Lower leg skin (tissue), 4 donors: ENCODE measurements at regions not wholly inside any gene's neighbourhood (a gene's known extent, or its start where the extent isn't known, plus 50 kb on each side); places are given as distances from the start of the nearest gene placed in this dataset.

Experiments used
- DNase-seq, 2 donors: peaks; one replicate each; pipeline ENCODE4 v3.0.0-alpha.2; 2019; ENCODE audit warnings: low spot score in 2 of 2
- H3K4me3 ChIP-seq: fragments of 200-600 bp; sonication (generic); 2 replicates; pipeline ENCODE4 v1.5.1; 2017; ENCODE audit warnings: mild to moderate bottlenecking, low read depth; ENCODE audit not compliant: poor library complexity, severe bottlenecking
- CTCF ChIP-seq, 3 donors: fragments of 450-650 bp; IDR thresholded peaks; one replicate each; pipeline ENCODE4 v1.5.1; 2016; ENCODE audit warnings: antibody characterized with exemption in 3 of 3, mild to moderate bottlenecking in 3 of 3, moderate library complexity in 2 of 3
- POLR2A ChIP-seq, 2 donors: fragments of 450-650 bp; IDR thresholded peaks; one replicate each; pipeline ENCODE4 v1.6.1; 2016 to 2017; ENCODE audit warnings: antibody characterized with exemption in 2 of 2, mild to moderate bottlenecking in 1 of 2, moderate library complexity in 1 of 2
- WGBS, 2 donors: methylation state at CpG; one replicate each; pipeline ENCODE4 v1.1.5; 2018; 5-methylcytosine and 5-hydroxymethylcytosine counted together
- intact Hi-C: fragments of 100-400 bp; cut with DNase I; formaldehyde crosslinking; loops from one replicate; pipeline ENCODE4 v1.15.0; 2023; ENCODE audit warnings: low total_unique reads

- 72 to 77% methylated on average over 2 of the region's 2 CpGs for WGBS, 2 donors
- intact Hi-C loops, result no loop called here
- no peak for TF ChIP-seq CTCF (IDR thresholded peaks at IDR 0.05)
- no peak for TF ChIP-seq POLR2A (IDR thresholded peaks at IDR 0.05)
- no peak for DNase-seq
- no peak overlapping the region for H3K4me3 ChIP-seq
Measured at GRCh38 chr6:17182961-17183360, 81.1 kb downstream of the STMND1 start.

GRCh38 chr6:17186925-17187324 is 85.1 kb downstream of the STMND1 start:
- no peak for TF ChIP-seq POLR2A (IDR thresholded peaks at IDR 0.05)
- no peak for TF ChIP-seq CTCF (IDR thresholded peaks at IDR 0.05)
- 85 to 89% methylated on average over 1 of the region's 1 CpG for WGBS, 2 donors
- no peak overlapping the region for H3K4me3 ChIP-seq
- no peak for DNase-seq
- intact Hi-C loops, result no loop called here

DNA sequence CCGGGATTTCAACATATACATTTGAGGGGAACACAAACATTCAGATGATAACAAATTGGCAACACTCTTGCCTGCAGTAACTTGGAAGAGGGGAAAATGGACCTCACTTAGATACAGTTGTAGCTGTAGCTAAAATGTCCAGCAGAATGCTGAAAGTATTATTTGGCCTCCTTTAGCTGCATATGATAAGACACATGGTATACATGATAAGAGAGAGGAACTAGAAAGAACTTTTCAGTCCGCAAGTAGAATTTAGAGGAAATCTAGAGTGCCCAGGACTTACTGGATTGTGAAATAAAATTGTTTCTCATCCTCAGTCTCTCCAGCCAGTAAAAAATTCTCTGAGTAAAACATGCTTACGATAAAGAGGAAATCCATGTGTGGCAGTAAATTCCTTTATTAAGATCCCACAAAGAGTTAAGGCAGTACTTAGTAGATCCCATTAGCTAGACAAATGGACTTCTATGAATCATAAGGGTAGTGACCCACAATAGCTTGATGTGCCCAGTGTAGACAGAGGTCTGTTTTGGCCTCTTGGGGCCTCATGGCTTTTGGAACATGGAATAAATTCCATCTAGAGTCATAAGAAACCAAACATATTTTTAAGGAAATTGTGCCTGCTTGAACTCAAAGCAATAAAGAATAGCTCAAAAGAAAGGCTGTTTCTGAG is 87.9 kb upstream of the RBM24 start:
- H3K4me3 ChIP-seq, result no peak overlapping the region
- no peak for DNase-seq
- WGBS, 2 donors, result 83 to 84% methylated on average over 3 of the region's 3 CpGs
- intact Hi-C loops, result no loop called here
- TF ChIP-seq POLR2A (IDR thresholded peaks at IDR 0.05), result no peak
- TF ChIP-seq CTCF (IDR thresholded peaks at IDR 0.05), result no peak

DNA sequence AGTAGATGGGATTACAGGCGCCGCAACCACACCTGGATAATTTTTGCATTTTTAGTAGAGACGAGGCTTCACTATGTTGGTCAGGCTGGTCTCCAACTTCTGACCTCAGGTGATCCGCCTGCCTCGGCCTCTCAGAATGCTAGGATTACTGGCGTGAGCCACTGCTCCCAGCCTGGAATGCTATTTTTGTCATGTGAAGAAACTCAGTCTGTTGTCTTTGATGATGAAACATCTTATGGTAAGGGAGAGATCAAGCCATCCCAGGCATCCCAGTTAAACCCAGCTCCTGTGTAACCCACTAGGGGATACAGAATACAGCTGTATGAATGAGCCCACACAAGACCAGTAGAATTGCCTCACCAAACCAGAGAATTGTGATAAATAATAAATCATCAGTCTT is 83.6 kb upstream of the RBM24 start:
- intact Hi-C loops, result no loop called here
- DNase-seq, result no peak
- 91 to 94% methylated on average over 6 of the region's 6 CpGs for WGBS, 2 donors
- TF ChIP-seq CTCF (IDR thresholded peaks at IDR 0.05) (no peak), POLR2A (IDR thresholded peaks at IDR 0.05) (no peak)
- no peak overlapping the region for H3K4me3 ChIP-seq

GRCh38 chr6:17200395-17200794 is 80.8 kb upstream of the RBM24 start:
- intact Hi-C loops, result no loop called here
- no peak for DNase-seq
- TF ChIP-seq POLR2A (IDR thresholded peaks at IDR 0.05), result no peak
- no peak for TF ChIP-seq CTCF (IDR thresholded peaks at IDR 0.05)
- WGBS, 2 donors, result 44 to 66% methylated on average over 20 to 33 of the region's 34 CpGs
- no peak overlapping the region for H3K4me3 ChIP-seq

DNA sequence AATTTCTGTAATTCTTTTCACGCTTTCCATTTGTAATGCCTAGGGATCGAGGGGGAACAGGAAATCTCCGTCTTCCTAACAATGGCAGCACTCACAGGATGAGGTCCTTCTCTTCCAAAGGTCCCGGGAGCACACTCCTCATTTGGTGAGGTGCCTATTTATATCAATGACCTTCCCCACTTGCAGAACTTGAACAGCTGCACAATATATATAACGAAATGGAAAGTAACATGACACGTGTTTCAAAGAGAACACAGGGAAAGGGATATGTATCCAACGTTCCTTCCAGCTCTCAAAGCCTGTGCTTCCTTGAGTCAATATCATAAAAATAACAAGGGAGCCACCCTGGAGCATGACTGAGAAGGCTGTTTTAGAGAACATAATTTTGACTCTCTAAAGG is 78.6 kb upstream of the RBM24 start:
- H3K4me3 ChIP-seq, result no peak overlapping the region
- DNase-seq, result no peak
- intact Hi-C loops, result no loop called here
- 43 to 53% methylated on average over 7 of the region's 7 CpGs for WGBS, 2 donors
- TF ChIP-seq CTCF (IDR thresholded peaks at IDR 0.05) (no peak), POLR2A (IDR thresholded peaks at IDR 0.05) (no peak)
